Daoy (cell line): ENCODE measurements at regions not wholly inside any gene's neighbourhood (a gene's known extent, or its start where the extent isn't known, plus 50 kb on each side); places are given as distances from the start of the nearest gene placed in this dataset.
"Not testable (repeated sequence)": the region's sequence is repeated elsewhere in the genome, so short reads cannot be mapped to it uniquely, and the experiment has no call there.

Experiments used
- DNase-seq: peaks from one replicate; pipeline ENCODE4 v3.0.0-alpha.2; 2015; ENCODE audit warnings: low read depth

GRCh38 chr11:13782390-13783075 is 114.1 kb downstream of the FAR1 start:
- DNase-seq: no peak

- no peak for DNase-seq
These were observed 116.0 kb downstream of the FAR1 start for GRCh38 chr11:13784441-13784840.

- no peak for DNase-seq
These were observed 116.4 kb downstream of the FAR1 start for GRCh38 chr11:13784855-13785254.

DNA sequence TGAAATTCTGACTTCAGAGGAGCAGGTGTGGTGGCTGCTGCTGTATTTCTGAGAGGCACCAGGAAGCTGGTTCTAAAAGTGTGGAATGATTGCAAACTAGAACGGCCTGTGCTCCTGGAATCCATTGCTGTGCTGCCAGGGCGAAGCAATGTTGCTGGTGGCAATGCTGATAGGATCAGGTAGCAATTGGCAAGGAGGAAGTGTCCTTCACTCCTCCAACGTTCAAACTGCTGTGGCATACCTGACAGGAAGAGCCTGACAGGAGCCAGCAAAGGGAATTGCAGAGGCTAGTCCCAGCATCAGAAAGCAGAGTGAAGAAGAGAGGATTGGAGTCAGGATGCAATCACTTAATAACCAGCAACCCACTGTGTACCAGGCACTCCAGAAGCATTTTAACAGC is 118.2 kb downstream of the FAR1 start:
- DNase-seq: no peak

GRCh38 chr11:13797616-13798015 is 129.1 kb downstream of the FAR1 start:
- DNase-seq: not testable (repeated sequence)

DNA sequence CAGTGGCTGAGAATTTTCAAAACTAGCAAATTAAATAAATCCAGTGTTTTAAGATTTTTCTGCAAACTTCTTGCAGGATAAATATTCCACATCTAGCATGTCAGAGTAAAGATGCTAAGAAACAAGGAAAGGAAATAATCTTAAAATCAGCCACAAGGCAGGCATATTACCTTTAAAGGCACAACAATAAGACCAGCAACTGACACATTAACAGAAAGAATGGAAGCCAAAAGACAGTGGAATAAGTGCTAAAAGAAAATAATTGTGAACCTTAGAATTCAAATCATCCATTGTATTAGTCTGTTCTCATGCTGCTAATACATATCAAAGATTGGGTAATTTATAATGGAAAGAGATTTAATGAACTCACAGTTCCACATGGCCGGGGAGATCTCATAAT is 132.4 kb downstream of the FAR1 start:
- DNase-seq: no peak

DNA sequence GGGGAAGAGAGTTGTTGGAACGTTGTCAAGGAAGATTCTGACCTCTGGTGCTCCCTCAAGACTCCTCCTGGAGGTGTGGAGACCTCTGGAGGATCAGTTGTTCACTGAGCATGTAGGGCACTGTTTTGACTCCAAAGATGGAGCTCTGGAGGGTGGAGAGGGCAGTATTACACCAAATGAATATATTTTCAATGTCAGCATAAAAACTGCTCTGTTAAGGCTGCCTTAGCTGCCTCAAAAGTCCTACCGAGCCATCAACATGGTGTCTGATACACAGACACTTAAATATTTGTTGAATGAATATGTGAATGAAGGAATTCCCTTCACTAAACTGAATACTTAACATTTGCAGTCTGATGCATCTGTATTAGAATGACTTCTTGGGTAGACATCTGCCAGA is 144.2 kb upstream of the SPON1 start:
- no peak for DNase-seq

DNA sequence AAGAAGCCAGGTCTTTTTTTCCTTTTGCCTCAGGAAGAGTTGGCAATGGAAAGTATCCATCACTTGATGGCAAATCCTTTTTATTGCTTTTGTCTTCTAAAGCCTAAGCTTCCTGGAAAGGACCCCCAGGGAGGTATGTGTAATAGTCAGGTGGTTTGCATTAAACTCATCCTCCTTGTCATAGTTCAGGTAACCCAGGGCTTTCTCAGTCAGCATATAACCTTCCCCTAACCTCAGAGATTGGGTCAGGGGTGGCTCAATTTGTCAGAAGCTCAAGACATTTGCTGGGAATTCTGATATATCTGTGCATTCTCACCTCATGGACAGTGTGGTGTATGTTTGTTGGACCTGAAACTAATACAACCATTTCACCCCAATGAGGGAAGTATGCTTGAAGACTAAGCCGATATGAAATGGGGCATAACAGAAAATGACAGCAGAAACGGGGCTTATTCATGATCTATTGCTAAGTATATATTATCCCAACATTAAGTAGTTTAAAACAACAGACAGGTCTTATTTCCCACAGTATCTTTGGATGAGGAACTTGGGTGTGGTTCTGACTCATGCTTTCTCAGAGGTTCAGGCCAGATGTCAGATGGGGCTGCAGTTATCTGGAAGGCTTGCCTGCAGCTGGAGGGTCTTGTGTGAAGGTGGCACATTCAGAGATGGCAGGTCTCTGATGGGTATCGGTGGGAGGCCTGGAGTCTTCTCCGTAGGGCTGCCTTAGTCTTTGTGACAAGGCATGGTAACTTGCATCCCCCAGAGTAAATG is 135.8 kb upstream of the SPON1 start:
- peak; percentile 36 for DNase-seq

DNA sequence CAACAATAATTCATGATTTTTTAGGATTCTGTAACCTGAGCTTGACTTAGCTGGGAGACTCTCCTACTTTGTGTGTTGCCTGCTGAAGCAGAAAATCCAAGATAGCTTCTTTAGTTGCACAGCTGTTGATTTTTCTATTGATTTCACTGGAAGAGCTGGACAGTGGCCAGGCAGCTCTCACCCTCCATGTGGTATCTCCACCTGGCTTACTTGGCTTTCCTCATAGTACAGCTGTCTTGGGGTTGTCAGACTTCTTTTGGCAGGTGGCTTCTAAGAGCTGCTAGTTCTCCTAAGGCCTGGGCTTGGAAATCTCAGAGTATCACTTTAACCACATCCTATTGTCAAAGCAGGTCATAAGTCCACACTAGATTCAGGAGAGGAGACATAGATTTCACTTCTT is 130.8 kb upstream of the SPON1 start:
- DNase-seq: no peak

DNA sequence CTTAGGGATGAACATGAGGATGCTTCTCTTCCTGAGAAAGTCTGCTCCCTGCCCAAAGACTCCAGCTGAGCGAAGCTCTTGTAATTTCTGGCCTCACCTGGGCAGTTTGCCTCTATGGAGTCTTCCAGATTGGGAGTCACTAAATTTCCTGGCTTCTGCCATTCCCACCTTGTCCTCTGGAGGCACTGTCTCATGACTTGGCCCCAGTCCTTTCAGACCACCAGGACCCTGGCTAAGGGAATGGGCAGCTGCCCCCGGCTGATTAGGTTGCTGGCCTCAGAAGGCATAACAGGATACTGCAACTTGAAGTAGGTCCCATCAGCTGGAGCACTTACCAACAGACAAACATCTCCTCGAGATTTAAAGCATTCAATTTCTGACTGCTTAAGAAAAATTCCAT is 128.1 kb upstream of the SPON1 start:
- peak; percentile 8 for DNase-seq

DNA sequence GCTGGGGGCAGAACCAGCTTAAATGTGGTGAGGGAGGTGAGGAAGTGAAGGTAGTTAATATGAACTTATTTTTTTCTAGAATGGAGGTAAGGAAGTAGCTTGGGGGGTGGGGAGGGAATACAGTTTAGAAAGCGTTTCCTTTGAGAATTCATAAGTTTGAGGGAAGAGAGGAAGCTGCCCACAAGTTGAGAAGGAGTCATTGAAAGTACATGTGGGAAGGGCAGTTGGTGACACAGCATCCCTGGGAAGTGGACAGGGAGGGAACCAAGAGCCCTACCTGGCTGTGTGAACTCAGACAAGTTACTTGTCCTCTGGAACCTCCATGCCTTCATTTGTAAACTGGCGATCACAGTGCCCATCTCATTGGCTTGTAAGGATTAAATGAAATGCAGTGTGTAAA is 125.9 kb upstream of the SPON1 start:
- DNase-seq: no peak

DNA sequence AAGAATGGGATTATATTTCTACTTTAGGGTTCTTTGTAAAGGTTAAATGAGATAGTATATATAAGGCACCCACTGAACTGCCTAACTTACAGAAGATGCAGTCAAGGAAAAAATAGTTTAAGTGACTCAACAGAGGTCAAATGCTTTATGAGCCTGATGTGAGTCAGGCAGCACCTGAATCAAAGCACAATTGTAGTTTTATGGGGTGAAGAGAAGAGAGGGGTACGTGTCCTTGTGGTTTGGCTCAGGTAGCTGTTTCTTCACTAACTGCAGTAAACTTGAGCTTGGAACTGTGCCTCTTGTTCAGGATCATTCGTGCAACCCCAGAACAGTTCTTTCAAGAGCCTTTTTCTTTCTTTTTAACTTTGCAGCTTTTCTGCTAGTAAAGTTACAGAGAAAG is 125.2 kb upstream of the SPON1 start:
- DNase-seq: peak; percentile 50

DNA sequence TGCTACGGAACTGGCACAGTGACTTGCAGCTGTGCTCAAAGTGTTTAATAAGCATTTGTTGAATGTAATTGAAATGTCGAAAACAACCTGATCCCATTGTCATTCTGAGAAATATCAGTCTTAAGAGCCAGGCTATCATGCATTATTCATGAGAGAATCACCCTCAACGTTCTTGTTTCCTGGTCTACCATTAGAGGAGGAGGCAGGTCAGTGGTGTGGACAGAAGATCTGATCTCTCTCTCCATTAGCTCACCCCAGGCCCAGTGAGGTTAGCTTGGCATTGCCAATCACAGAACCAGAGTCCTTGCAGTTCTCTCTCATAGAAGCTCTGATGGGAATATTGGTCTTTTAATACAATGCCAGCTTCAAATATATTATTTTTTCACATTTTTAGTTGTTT is 121.1 kb upstream of the SPON1 start:
- no peak for DNase-seq

GRCh38 chr11:13848031-13848430 is 114.5 kb upstream of the SPON1 start:
- no peak for DNase-seq

DNA sequence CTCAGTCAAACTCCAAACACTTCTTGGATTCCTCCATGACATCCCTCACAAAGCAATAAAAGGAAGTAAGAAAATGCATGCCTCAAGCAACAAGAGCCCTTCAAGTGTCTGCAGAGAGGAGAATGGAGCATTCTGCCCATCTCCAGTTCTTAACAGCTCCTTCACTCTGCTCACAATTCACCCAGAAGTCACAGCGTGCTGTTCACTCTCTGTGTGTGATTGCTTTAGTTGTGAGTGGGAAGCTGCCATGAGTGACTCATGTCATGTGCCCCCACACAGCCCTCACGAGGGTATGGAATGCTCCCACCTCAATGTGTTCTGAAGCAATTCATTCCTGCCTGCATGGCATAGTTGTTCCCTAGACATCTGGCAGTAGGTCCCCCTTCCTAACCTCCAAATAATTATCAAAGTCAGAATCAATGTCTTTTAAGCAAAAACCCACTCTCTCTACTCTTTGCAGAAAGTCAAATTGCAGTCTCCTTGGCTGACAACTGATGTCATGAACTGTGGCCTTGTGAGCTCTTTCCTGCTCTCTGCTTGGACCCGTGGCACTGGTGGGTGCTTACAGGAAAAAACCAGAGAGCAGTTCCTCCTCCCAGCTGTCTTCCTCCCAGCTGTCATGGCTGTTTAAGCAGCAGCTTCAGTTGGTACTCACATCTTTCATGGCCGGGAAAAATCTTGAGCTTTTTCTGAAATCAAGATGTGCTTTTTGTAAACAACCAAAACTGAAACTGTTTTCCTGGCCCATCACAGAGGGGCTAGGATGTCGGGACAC is 112.1 kb upstream of the SPON1 start:
- no peak for DNase-seq

DNA sequence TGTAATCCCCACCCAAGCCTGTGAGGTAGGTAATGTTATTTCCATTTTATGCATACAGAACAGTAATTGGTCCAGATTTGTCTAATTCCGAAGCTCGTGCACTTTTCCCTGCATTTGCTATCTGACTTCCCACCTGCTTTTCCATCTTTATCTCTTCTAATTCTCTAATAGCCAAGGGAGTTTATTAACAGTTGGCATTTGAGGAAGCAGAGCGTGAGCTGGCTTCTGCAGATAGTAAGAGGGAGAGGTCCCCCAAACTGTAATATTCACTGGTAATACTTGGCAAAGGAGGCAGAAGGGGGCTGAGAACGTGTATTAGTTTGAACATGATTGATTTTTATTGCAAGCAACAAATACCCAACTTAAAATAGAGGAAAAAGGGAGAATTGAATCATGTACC is 110.8 kb upstream of the SPON1 start:
- DNase-seq: no peak

- no peak for DNase-seq
These were observed 110.0 kb upstream of the SPON1 start for GRCh38 chr11:13852481-13852880.

DNA sequence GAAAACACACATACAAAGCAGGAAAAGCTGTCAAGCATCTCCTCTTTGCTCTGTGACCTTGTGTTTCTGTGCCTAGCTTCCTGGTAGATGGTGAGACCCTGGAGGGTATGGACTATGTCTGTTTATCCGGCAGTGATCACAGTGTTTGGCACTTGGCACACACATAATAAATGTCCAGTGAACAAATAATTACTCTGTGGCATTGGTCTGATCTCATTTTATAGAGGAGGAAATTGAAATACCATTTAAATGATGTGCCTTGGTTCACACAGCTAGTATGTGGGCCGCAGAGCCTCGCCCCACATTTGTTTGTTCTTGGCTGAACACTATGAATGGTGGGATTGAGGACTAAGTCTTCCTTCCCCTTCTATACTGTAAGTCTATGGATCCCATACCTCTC is 104.7 kb upstream of the SPON1 start:
- no peak for DNase-seq

DNA sequence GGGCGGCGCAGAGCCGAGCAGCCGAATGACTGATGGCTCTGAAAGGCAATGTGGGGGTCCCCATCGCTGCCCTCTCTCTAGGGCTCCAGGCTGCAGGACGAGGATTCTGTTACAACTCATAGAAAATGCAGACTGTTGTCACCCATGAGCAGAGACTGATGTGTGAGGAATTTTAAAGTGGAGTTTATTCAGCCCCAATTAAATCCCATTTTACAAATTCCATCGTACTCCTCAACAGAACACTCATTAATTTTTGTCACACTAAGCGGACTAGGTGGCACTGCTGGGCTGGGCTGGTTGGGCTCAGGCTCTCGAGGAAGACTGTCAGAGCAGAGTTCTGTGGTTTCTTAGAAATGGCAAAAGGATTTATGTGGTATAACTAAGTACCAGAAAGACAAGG is 102.6 kb upstream of the SPON1 start:
- no peak for DNase-seq

- DNase-seq: no peak
These were observed 101.1 kb upstream of the SPON1 start for GRCh38 chr11:13861411-13861810.

DNA sequence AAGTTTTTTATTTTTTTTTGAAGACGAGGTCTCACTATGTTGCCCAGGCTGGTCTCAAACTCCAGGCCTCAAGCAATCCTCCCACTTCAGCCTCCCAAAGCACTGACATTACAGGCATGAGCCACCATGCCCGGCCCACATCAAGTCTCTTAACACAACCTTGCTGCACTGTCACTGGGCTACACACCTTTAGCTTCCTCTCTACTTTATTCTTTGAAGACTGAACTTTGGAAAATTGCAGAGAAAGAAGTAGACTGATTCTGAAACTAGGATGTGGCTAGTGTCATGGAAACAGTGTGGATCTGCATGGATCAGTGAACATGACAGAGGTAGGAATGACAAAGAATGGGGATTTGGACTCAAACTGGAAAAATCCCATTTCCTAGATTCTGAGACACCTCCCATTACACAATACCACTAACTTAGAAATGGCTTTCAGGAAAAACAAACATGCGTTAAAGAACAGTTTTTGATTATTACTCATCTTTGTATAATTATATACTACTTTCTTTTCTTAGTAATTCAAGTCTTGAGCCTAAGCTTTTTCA is 99.6 kb upstream of the SPON1 start:
- DNase-seq: no peak

- peak; percentile 63 for DNase-seq
These were observed 93.7 kb upstream of the SPON1 start for GRCh38 chr11:13868710-13869397.
